HepG2 (cell line): ENCODE measurements at regions not wholly inside any gene's neighbourhood (a gene's known extent, or its start where the extent isn't known, plus 50 kb on each side); places are given as distances from the start of the nearest gene placed in this dataset.

Experiments used
- CENPT ChIP-seq: sonication (generic); formaldehyde crosslinking; IDR thresholded peaks from 2 replicates; pipeline ENCODE4 v1.8.0; 2022; ENCODE audit warnings: low read depth, mild to moderate bottlenecking, moderate library complexity, missing genetic modification reagents
- MATR3 ChIP-seq: sonication (generic); formaldehyde crosslinking; IDR thresholded peaks from 2 replicates; pipeline ENCODE4 v1.4.0; 2020; ENCODE audit warnings: missing genetic modification reagents
- POLR2A ChIP-seq, 2 experiments: IDR thresholded peaks; 2 replicates each; pipeline ENCODE4 v1.6.1; 2011; ENCODE audit warnings: low read depth in 2 of 2, low read length in 2 of 2, mild to moderate bottlenecking in 1 of 2, moderate library complexity in 1 of 2; ENCODE audit not compliant: insufficient read depth in 1 of 2
- RNF2 ChIP-seq: fragments of 450-650 bp; conservative IDR thresholded peaks from 2 replicates; pipeline ENCODE4 v1.6.1; 2016; ENCODE audit warnings: low read depth
- TF ChIP-seq, protein P1 (sequence below): sonication (generic); formaldehyde crosslinking; IDR thresholded peaks from 2 replicates; pipeline ENCODE4 v1.4.0; 2020; ENCODE audit warnings: missing genetic modification reagents
- TF ChIP-seq, protein P2 (sequence below): sonication (generic); formaldehyde crosslinking; IDR thresholded peaks from 2 replicates; pipeline ENCODE4 v1.4.0; 2020; ENCODE audit warnings: missing genetic modification reagents

DNA sequence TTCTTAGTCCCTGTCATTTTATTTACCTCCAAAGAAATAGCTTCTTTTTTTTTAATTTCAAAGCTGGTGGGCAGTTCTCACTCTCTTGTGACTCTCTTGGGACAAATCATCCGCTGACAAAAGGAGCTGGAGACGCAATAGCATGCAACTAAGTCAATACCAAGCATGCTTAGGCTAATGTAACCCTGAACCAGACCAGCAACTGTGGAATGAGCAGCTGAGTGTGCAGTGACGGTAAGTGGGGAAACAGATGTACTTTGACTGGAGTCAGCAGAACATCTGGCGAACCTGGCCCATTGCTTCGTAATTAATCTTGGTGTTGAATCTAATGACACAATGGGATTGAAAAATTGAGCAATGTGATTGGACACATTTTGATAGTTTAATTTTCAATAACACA lies 280.7 kb upstream of the PLXNA2 start:
- no peak for TF ChIP-seq POLR2A (IDR thresholded peaks at IDR 0.05; ENCODE audit: insufficient read depth in 1 of 2, low read depth in 2 of 2, low read length in 2 of 2)
- TF ChIP-seq, protein P1, sequence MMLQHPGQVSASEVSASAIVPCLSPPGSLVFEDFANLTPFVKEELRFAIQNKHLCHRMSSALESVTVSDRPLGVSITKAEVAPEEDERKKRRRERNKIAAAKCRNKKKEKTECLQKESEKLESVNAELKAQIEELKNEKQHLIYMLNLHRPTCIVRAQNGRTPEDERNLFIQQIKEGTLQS (CRISPR knock-in tag): no peak
- TF ChIP-seq, protein P2, sequence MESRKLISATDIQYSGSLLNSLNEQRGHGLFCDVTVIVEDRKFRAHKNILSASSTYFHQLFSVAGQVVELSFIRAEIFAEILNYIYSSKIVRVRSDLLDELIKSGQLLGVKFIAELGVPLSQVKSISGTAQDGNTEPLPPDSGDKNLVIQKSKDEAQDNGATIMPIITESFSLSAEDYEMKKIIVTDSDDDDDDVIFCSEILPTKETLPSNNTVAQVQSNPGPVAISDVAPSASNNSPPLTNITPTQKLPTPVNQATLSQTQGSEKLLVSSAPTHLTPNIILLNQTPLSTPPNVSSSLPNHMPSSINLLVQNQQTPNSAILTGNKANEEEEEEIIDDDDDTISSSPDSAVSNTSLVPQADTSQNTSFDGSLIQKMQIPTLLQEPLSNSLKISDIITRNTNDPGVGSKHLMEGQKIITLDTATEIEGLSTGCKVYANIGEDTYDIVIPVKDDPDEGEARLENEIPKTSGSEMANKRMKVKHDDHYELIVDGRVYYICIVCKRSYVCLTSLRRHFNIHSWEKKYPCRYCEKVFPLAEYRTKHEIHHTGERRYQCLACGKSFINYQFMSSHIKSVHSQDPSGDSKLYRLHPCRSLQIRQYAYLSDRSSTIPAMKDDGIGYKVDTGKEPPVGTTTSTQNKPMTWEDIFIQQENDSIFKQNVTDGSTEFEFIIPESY (CRISPR knock-in tag): no peak
- TF ChIP-seq RNF2: no peak
- no peak for TF ChIP-seq CENPT (CRISPR knock-in tag)
- no peak for TF ChIP-seq MATR3 (CRISPR knock-in tag)
